GM13976 (cell line): ENCODE measurements at regions not wholly inside any gene's neighbourhood (a gene's known extent, or its start where the extent isn't known, plus 50 kb on each side); places are given as distances from the start of the nearest gene placed in this dataset.

Experiments
- DNase-seq: peaks from one replicate; pipeline ENCODE4 v3.0.0; 2012; ENCODE audit warnings: low spot score
- in situ Hi-C: fragments of 300-500 bp; cut with MboI; formaldehyde crosslinking; loops from one replicate; pipeline ENCODE4 v1.12.0; 2022; ENCODE audit warnings: low sequenced_read_pairs, mixed read lengths, inconsistent platforms; ENCODE audit not compliant: unreplicated experiment
- TF ChIP-seq, protein P1 (sequence below): IDR thresholded peaks from 2 replicates; pipeline ENCODE4 v1.5.1; 2012; ENCODE audit warnings: borderline replicate concordance, mild to moderate bottlenecking; ENCODE audit not compliant: insufficient read depth; ENCODE audit errors: extremely low read depth, missing control alignments, control extremely low read depth

GRCh38 chr9:90287567-90288274, 354.9 kb downstream of the DIRAS2 start:
- TF ChIP-seq, protein P1, sequence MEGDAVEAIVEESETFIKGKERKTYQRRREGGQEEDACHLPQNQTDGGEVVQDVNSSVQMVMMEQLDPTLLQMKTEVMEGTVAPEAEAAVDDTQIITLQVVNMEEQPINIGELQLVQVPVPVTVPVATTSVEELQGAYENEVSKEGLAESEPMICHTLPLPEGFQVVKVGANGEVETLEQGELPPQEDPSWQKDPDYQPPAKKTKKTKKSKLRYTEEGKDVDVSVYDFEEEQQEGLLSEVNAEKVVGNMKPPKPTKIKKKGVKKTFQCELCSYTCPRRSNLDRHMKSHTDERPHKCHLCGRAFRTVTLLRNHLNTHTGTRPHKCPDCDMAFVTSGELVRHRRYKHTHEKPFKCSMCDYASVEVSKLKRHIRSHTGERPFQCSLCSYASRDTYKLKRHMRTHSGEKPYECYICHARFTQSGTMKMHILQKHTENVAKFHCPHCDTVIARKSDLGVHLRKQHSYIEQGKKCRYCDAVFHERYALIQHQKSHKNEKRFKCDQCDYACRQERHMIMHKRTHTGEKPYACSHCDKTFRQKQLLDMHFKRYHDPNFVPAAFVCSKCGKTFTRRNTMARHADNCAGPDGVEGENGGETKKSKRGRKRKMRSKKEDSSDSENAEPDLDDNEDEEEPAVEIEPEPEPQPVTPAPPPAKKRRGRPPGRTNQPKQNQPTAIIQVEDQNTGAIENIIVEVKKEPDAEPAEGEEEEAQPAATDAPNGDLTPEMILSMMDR, result no peak
- in situ Hi-C loops, result no loop called here
- peak; percentile 66 for DNase-seq

DNA sequence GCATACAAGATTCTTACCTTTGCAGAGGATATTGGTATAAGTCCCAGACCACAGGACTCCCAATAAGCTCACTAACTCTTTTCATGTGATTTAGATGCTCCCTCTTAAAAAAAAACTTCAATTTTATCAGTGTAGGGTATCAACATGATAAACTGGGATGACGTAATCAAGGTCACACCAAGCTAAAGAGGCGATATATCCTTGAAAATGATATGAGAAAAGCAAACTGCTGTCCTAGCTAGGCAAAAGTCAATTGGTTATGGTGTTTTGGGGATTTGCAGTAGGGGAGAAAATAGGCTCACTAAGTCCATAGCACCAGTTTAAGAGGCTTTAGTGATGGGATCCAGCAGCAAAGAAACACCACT, 354.4 kb downstream of the DIRAS2 start:
- in situ Hi-C loops, result no loop called here
- TF ChIP-seq, protein P1, result no peak
- no peak for DNase-seq

GRCh38 chr9:90290716-90291485, 351.7 kb downstream of the DIRAS2 start:
- DNase-seq, result no peak
- in situ Hi-C loops, result no loop called here
- TF ChIP-seq, protein P1, result no peak

DNA sequence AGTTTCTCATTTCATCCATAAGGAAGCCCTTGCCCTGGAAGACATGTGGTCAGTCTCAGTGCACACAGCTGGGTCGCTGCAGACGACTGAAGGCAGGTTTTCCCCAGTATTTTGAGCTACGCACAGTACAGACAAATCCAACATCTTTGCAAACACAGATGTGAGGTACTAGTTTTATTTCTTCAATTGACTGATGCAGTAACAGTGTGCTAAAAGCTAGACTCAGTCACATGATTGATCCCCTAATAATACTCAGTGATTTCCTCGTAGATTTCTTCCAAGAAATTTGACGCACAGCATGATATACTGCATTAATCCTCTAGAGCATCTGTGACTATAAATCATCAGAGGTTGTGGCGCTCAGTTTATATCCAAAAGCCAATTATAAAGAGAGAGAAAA, 346.1 kb downstream of the DIRAS2 start:
- TF ChIP-seq, protein P1, result no peak

GRCh38 chr9:90299968-90300367, 342.7 kb downstream of the DIRAS2 start:
- TF ChIP-seq, protein P1, result no peak
- no peak for DNase-seq
- in situ Hi-C loops, result no loop called here

More for the DNA sequence above, 346.1 kb downstream of the DIRAS2 start:
- in situ Hi-C loops, result no loop called here
- no peak for DNase-seq

DNA sequence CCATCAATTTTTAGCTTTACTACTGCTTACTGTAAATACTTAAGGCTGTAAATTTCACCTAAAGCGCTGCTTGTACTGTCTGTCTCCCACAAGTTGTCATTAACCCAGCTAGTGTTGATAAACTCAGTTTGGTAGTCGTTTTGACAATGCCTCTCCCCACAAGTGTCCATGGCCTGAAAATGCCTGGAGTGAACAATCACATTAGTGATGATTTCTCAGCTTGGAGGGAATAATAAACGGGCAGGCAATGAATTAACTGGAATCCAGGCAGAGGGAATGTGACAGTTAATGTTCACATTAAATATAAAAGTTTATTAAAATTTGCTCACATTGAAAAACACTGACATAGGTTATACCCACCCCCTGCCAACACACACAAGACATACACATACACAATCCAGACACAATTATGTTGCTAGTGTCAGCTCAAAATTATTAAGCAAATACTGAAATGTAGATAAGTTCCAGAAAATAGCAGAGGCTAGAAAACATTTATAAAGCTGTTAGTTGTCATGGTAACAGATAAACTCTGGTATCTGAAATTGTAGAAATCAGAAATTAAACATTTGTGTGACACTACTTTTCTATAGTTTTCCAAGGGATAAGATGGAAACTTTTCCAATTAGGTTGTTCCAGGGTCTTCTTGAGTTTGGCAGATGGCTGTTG, 341.9 kb downstream of the DIRAS2 start:
- in situ Hi-C loops, result no loop called here
- DNase-seq, result no peak
- TF ChIP-seq, protein P1, result no peak
